CD4-positive, alpha-beta T cell (primary cell): ENCODE measurements at regions not wholly inside any gene's neighbourhood (a gene's known extent, or its start where the extent isn't known, plus 50 kb on each side); places are given as distances from the start of the nearest gene placed in this dataset.

ENCODE experiments used
- ATAC-seq: fragments of 200-7000 bp; cut with Tn5 transposase; one replicate; pipeline ENCODE4 v1.10.0; 2022; ENCODE audit warnings: mild to moderate bottlenecking; ENCODE audit not compliant: poor library complexity
- CTCF ChIA-PET: fragments of 350-600 bp; sonication (Branson Sonifier 250); formaldehyde crosslinking; loops from one replicate; lab custom pipeline; 2021; ENCODE audit warnings: antibody characterized with exemption, inconsistent platforms; lab: Charles Lee
- POLR2A ChIA-PET: fragments of 350-600 bp; sonication (Branson Sonifier 250); formaldehyde crosslinking; loops from one replicate; lab custom pipeline; 2021; ENCODE audit warnings: antibody characterized with exemption, inconsistent platforms; lab: Charles Lee
- DNase-seq, 14 experiments: peaks; one replicate each; pipeline ENCODE4 v3.0.0-alpha.2; 2013 to 2020; ENCODE audit warnings: mixed read lengths in 2 of 14
- H3K27ac ChIP-seq, 2 donors: one replicate each; pipeline versions ENCODE4 v1.5.1 to v1.7.0; 2013; ENCODE audit warnings: low read length in 2 of 2, low read depth in 1 of 2, mild to moderate bottlenecking in 1 of 2
- H3K27me3 ChIP-seq, 2 experiments: 1 replicate in 1 of 2; 2 replicates in 1 of 2; pipeline versions ENCODE4 v1.6.1 to v1.7.0; 2013; ENCODE audit warnings: low read length in 2 of 2, control low read depth in 1 of 2, mild to moderate bottlenecking in 1 of 2, moderate library complexity in 1 of 2; ENCODE audit not compliant: insufficient read depth in 2 of 2, control insufficient read depth in 1 of 2
- H3K36me3 ChIP-seq: one replicate; pipeline ENCODE4 v1.6.1; 2013; ENCODE audit warnings: low read length, control low read depth; ENCODE audit not compliant: insufficient read depth
- H3K4me1 ChIP-seq: one replicate; pipeline ENCODE4 v1.6.1; 2013; ENCODE audit warnings: low read length, control low read depth; ENCODE audit not compliant: insufficient read depth
- H3K4me3 ChIP-seq: one replicate; pipeline ENCODE4 v1.5.1; 2013; ENCODE audit warnings: mild to moderate bottlenecking, low read length, moderate library complexity
- H3K9me3 ChIP-seq, 2 experiments: 1 replicate in 1 of 2; 2 replicates in 1 of 2; pipeline versions ENCODE4 v1.6.1 to v1.7.0; 2013; ENCODE audit warnings: low read length in 2 of 2, mild to moderate bottlenecking in 2 of 2, control low read depth in 1 of 2, moderate library complexity in 1 of 2; ENCODE audit not compliant: control insufficient read depth in 1 of 2, insufficient read depth in 1 of 2
- H3K27ac Mint-ChIP-seq: one replicate; pipeline ENCODE4 v1.8.0; 2020; ENCODE audit warnings: mixed read lengths
- H3K27me3 Mint-ChIP-seq: one replicate; pipeline ENCODE4 v1.8.0; 2021; ENCODE audit warnings: mixed read lengths
- H3K36me3 Mint-ChIP-seq: one replicate; pipeline ENCODE4 v1.8.0; 2021; ENCODE audit warnings: low read depth, mixed read lengths
- H3K4me1 Mint-ChIP-seq: one replicate; pipeline ENCODE4 v1.8.0; 2021; ENCODE audit warnings: low read depth, mixed read lengths
- H3K4me3 Mint-ChIP-seq: one replicate; pipeline ENCODE4 v1.8.0; 2020; ENCODE audit warnings: mild to moderate bottlenecking, mixed read lengths
- H3K9me3 Mint-ChIP-seq: one replicate; pipeline ENCODE4 v1.8.0; 2020; ENCODE audit warnings: mixed read lengths
- intact Hi-C, 2 experiments: fragments of 100-400 bp; cut with DNase I in 1 of 2; cut with micrococcal nuclease in 1 of 2; formaldehyde crosslinking; loops; one replicate each; pipeline versions ENCODE4 v1.15.1 to v1.9.0; 2023 to 2025; cut with DNase I, micrococcal nuclease
- TF ChIP-seq, protein P1 (sequence below): fragments of 200-600 bp; IDR thresholded peaks from one replicate; pipeline ENCODE4 v1.8.0; 2022; ENCODE audit warnings: antibody characterized with exemption, mild to moderate bottlenecking

DNA sequence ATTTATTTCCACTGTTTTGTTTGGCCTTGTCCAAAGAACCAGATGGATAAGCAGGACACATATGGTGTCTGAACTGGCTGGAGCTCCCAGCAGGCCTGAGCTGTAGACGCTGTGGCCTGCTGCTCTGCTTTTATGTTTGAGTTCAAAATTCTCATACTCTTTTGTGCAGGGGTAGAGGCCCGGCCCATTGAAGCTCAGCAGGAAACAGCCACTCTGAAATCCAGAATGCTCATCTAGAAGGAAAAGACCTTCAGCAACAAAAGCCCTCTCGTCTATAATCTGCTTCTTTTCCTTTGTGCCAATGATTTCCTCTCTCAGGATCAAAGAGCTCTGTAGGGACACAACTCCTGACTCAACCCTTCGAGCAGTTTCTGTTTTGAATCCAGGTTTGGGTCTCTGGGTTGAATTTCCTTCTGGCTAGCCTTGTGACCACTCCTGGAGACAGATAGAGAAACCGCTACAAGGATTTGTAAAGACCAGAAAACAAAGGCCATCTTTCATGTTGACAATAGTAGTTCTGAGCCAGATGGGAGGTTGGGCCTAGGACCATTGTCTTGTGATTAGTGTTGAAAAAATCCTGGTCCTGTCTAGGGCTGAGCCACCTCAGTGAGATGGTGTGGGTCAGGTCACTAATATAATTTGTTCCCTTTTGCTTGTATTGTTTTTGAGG is 446.7 kb downstream of the BCKDHB start:
- H3K4me3 ChIP-seq, result no peak overlapping the region
- H3K27me3 ChIP-seq, result no peaks in the 10 kb centered on the region
- DNase-seq (no peak), ATAC-seq (no peak)
- Mint-ChIP-seq H3K4me1 (no peaks in the 10 kb centered on the region), H3K27ac (no peak overlapping the region), H3K36me3 (no peaks in the 10 kb centered on the region), H3K9me3 (peaks cover 4% of the 10 kb centered on the region), H3K4me3 (no peak overlapping the region), H3K27me3 (no peaks in the 10 kb centered on the region)
- H3K4me1 ChIP-seq, result no peaks in the 10 kb centered on the region
- H3K36me3 ChIP-seq, result no peaks in the 10 kb centered on the region
- POLR2A ChIA-PET, result no interaction called here
- TF ChIP-seq, protein P1, sequence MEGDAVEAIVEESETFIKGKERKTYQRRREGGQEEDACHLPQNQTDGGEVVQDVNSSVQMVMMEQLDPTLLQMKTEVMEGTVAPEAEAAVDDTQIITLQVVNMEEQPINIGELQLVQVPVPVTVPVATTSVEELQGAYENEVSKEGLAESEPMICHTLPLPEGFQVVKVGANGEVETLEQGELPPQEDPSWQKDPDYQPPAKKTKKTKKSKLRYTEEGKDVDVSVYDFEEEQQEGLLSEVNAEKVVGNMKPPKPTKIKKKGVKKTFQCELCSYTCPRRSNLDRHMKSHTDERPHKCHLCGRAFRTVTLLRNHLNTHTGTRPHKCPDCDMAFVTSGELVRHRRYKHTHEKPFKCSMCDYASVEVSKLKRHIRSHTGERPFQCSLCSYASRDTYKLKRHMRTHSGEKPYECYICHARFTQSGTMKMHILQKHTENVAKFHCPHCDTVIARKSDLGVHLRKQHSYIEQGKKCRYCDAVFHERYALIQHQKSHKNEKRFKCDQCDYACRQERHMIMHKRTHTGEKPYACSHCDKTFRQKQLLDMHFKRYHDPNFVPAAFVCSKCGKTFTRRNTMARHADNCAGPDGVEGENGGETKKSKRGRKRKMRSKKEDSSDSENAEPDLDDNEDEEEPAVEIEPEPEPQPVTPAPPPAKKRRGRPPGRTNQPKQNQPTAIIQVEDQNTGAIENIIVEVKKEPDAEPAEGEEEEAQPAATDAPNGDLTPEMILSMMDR, result no peak
- no peak overlapping the region for H3K27ac ChIP-seq
- intact Hi-C loops, result no loop called here
- no peaks in the 10 kb centered on the region for H3K9me3 ChIP-seq
- CTCF ChIA-PET, result no interaction called here

DNA sequence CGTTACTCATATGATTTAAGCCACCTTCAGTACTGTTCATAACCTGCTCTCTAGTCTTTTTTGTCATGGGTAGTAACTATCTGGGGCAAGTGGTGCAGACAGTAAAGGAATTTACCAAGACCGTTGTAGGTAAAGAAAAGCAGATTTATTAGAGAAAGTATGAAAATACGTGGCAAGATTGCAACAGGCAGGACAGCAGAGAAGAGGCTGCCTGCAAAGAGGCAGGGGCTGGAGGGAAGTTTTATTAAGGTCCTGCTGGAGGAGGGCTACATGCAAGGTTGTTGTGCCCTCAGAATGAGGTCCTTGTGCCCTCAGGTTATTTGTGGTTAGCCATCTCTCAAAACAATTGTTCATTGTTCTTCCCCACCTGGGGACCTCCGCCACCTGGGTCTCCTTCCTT is 444.3 kb downstream of the BCKDHB start:
- intact Hi-C loops, result no loop called here
- no peak overlapping the region for H3K4me3 Mint-ChIP-seq
- no peaks in the 10 kb centered on the region for H3K36me3 Mint-ChIP-seq
- ChIA-PET CTCF (no interaction called here), POLR2A (no interaction called here)
- no peaks in the 10 kb centered on the region for H3K27me3 ChIP-seq
- ATAC-seq (no peak), DNase-seq (no peak)
- H3K27ac Mint-ChIP-seq, result no peak overlapping the region
- no peaks in the 10 kb centered on the region for H3K4me1 ChIP-seq
- TF ChIP-seq, protein P1, result no peak
- no peak overlapping the region for H3K27ac ChIP-seq
- H3K27me3 Mint-ChIP-seq, result no peaks in the 10 kb centered on the region
- peaks cover 4% of the 10 kb centered on the region for H3K9me3 Mint-ChIP-seq
- no peaks in the 10 kb centered on the region for H3K36me3 ChIP-seq
- H3K4me1 Mint-ChIP-seq, result no peaks in the 10 kb centered on the region
- H3K4me3 ChIP-seq, result no peak overlapping the region
- no peaks in the 10 kb centered on the region for H3K9me3 ChIP-seq

DNA sequence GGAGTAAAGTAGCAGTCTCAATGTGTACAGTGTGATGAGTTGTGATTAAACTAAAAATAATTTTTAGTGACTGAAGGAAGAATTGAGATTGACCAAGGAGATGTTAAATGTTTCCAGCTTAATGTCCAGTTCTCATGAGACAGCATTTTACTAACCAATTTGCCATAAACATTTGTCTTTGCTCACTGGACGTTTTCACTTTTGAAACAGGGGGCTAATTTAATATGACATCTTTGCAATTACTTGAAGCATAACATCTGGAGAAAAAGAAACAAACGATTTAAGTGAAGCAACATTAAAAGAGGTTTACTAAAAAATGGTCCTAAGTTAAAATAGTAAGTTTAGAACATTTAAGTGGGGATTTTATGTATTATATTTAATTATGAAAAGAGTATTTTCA is 443.8 kb downstream of the BCKDHB start:
- TF ChIP-seq, protein P1, result no peak
- ATAC-seq (no peak), DNase-seq (no peak)
- Mint-ChIP-seq H3K27ac (no peak overlapping the region), H3K36me3 (no peaks in the 10 kb centered on the region), H3K27me3 (no peaks in the 10 kb centered on the region), H3K4me1 (no peaks in the 10 kb centered on the region), H3K9me3 (peaks cover 4% of the 10 kb centered on the region), H3K4me3 (no peak overlapping the region)
- ChIA-PET POLR2A (no interaction called here), CTCF (no interaction called here)
- H3K36me3 ChIP-seq, result no peaks in the 10 kb centered on the region
- no peaks in the 10 kb centered on the region for H3K4me1 ChIP-seq
- H3K27ac ChIP-seq, result no peak overlapping the region
- no peak overlapping the region for H3K4me3 ChIP-seq
- no peaks in the 10 kb centered on the region for H3K27me3 ChIP-seq
- intact Hi-C loops, result no loop called here
- H3K9me3 ChIP-seq, result no peaks in the 10 kb centered on the region
